Choroid plexus epithelial cell (primary cell): ENCODE measurements at regions not wholly inside any gene's neighbourhood (a gene's known extent, or its start where the extent isn't known, plus 50 kb on each side); places are given as distances from the start of the nearest gene placed in this dataset.

Source experiments
- DNase-seq: peaks from one replicate; pipeline ENCODE4 v3.0.0-alpha.2; 2010; ENCODE audit warnings: low read depth
- H3K4me3 ChIP-seq: 2 replicates; pipeline ENCODE4 v1.5.1; 2011; ENCODE audit warnings: low read depth, mild to moderate bottlenecking, control low read depth, low read length, moderate library complexity
- CTCF ChIP-seq: conservative IDR thresholded peaks from 2 replicates; pipeline ENCODE4 v1.5.1; 2011; ENCODE audit warnings: low read depth, mild to moderate bottlenecking, control low read depth, inconsistent platforms, low read length, moderate library complexity

GRCh38 chr2:83596592-83597282 is 862.3 kb downstream of the SUCLG1 start:
- no peak for DNase-seq
- no peak for TF ChIP-seq CTCF

DNA sequence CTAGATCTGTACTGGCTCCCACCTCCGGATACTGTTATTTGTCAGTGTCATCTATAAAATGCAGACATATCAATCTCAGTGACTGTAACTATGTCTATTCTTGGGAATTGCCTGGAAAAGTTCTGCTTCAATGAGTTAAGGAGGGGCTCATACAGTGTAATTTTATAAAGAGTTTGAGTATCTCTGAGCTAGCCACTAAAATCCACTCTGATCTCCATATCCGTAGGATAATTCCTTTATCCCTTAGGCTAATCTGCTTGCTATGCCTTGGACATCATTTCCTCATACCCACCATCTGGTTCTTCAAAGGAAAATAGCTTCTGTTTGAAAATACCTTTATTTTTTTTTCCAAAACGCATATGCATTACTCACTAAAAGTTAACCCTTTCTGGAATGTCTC is 863.2 kb downstream of the SUCLG1 start:
- DNase-seq, result no peak
- TF ChIP-seq CTCF, result no peak
- no peak overlapping the region for H3K4me3 ChIP-seq

More at GRCh38 chr2:83596592-83597282, 862.3 kb downstream of the SUCLG1 start:
- no peak overlapping the region for H3K4me3 ChIP-seq

DNA sequence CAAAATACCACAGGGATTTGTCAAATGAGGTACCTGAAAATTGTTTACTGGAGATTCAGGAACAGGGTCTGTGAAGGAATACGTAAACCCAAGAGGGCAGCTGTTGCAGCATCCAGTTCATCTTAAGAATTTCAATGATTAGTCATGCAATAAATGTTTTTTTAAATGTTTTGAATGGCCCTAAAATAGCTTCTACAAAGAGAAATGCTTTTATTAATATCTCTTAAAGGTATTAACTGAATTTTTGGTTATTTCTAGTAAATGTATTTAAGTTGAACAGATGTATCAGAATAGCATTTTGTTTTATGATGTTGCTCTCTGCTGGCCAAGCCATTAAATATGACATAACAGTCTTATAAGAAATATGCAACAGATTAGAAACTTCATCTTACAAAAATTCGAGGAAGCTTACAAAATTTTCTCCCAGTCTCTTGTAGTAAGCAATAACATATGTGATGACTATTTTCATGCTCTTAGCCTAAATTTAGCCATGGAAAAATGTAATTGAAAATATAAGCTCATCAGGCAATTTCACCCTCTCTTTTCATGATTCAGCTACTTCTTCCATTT is 863.9 kb downstream of the SUCLG1 start:
- DNase-seq, result no peak
- H3K4me3 ChIP-seq, result no peak overlapping the region

GRCh38 chr2:83594241-83595120 is 864.6 kb downstream of the SUCLG1 start:
- no peak for TF ChIP-seq CTCF
- no peak overlapping the region for H3K4me3 ChIP-seq
- DNase-seq, result no peak

More for the DNA sequence above, 863.9 kb downstream of the SUCLG1 start:
- no peak for TF ChIP-seq CTCF

DNA sequence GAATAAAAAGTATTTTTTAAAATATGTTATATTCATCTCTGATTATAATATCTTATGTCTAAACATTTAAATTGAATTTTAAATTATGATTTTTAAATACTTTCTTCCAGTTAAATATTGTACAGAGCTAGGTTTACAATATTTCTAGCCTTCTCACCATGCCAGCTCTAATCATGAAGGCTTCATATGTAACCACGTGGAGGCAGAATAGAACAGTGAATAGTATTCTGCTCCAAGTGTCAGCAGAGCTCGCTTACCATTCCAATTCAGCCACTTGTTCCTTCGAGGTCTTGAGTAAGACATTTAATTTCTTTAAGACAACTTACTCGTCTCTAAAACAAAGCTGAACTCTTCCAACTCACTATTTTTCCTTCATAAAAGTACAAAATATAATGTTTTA is 871.8 kb downstream of the SUCLG1 start:
- no peak overlapping the region for H3K4me3 ChIP-seq
- no peak for TF ChIP-seq CTCF
- DNase-seq, result no peak

DNA sequence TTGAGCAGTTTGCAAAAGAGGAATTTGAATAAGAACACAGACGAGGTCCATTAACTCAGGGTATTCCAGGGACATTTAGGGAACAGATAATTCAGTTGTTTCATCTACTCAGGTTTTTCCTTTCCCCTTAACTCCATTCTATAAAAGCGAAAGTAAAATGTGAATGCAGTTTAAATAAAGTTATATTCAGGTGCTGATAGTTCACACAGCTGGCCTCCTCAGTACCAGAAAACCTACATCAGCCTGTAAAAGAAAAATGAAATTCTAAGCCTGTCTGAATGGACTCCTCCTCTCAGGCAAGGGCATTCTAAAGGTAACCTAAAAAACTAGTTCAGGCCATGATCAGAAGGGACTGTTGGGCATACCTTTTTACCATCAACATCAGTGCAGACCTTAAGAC is 873.8 kb downstream of the SUCLG1 start:
- no peak for DNase-seq
- TF ChIP-seq CTCF, result no peak
- no peak overlapping the region for H3K4me3 ChIP-seq
